Epithelial cell of esophagus (primary cell): ENCODE measurements at regions not wholly inside any gene's neighbourhood (a gene's known extent, or its start where the extent isn't known, plus 50 kb on each side); places are given as distances from the start of the nearest gene placed in this dataset.

ENCODE experiments used
- DNase-seq: peaks from one replicate; pipeline ENCODE4 v3.0.0; 2010; ENCODE audit warnings: low read depth
- H3K4me3 ChIP-seq: 2 replicates; pipeline ENCODE4 v1.5.1; 2011; ENCODE audit warnings: mild to moderate bottlenecking, low read length, control low read depth
- TF ChIP-seq, protein P1 (sequence below): IDR thresholded peaks from 2 replicates; pipeline ENCODE4 v1.5.1; 2011; ENCODE audit warnings: low read depth, mild to moderate bottlenecking, low read length, control low read depth, inconsistent platforms; ENCODE audit not compliant: insufficient read depth; ENCODE audit errors: missing control alignments

DNA sequence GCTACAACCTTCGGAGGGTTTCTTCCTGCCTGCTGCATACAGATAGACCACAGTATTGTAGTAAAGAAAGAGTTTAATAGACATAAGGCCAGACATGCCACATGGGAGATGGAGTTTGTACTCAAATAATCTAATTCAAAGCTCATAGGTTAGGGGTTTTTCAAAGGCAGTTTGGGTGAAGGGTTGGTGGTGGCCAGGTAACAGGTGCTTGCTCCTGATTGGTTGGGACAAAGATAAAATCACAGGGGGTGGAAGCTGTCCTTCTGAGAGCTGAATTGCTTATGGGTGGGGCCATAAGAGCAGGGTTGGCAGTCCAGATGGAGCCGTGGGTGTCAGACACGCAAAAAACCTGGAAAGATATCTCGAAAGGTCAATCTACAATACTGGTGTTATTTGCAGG lies 92.3 kb upstream of the ETV3 start:
- H3K4me3 ChIP-seq = no peak overlapping the region
- DNase-seq = no peak
- TF ChIP-seq, protein P1, sequence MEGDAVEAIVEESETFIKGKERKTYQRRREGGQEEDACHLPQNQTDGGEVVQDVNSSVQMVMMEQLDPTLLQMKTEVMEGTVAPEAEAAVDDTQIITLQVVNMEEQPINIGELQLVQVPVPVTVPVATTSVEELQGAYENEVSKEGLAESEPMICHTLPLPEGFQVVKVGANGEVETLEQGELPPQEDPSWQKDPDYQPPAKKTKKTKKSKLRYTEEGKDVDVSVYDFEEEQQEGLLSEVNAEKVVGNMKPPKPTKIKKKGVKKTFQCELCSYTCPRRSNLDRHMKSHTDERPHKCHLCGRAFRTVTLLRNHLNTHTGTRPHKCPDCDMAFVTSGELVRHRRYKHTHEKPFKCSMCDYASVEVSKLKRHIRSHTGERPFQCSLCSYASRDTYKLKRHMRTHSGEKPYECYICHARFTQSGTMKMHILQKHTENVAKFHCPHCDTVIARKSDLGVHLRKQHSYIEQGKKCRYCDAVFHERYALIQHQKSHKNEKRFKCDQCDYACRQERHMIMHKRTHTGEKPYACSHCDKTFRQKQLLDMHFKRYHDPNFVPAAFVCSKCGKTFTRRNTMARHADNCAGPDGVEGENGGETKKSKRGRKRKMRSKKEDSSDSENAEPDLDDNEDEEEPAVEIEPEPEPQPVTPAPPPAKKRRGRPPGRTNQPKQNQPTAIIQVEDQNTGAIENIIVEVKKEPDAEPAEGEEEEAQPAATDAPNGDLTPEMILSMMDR = no peak

DNA sequence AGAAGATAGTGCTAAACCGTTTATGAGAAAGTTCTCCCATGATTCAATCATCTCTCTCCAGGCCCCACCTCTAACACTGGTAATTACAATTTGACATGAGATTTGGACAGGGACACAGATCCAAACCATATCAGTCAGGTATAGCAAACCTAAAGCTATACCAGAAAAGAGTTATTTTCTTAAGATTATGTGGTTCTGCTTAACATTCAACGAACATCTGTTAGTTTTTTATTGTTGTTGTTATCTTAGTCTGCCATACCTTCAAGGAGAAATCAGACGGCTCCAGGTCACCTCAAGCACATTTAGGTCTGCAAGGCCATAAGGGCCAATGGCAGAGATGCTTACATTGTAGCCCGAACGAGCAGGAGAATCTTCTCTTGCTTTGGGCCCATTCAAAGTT lies 89.5 kb upstream of the ETV3 start:
- H3K4me3 ChIP-seq = no peak overlapping the region
- DNase-seq = no peak
- TF ChIP-seq, protein P1 = no peak

- DNase-seq = no peak
- TF ChIP-seq, protein P1 = no peak
These were observed 88.5 kb upstream of the ETV3 start for GRCh38 chr1:157226739-157227138.

GRCh38 chr1:157219600-157219999 lies 81.4 kb upstream of the ETV3 start:
- no peak for DNase-seq
- H3K4me3 ChIP-seq = no peak overlapping the region
- TF ChIP-seq, protein P1 = no peak

More at GRCh38 chr1:157226739-157227138, 88.5 kb upstream of the ETV3 start:
- H3K4me3 ChIP-seq = no peak overlapping the region

DNA sequence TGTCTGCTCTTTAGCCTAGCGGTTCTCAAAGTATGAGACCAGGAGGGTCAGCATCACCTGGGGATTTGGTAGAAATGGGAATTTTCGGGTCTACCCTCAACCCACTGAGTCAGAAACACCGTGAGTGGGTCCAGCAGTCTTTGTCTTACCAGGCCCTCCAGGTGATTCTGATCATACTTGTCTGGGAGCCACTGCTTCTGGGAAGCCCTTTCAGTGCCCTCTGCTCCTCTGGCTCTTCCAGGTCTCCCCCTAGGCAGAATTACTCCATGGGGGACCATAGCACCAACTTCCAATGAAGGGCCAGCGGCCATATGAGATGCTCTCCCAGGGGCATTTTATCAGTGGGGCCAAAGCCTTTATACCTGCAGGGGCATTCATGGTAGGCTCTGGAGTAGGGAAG lies 81.0 kb upstream of the ETV3 start:
- no peak overlapping the region for H3K4me3 ChIP-seq
- no peak for DNase-seq
- TF ChIP-seq, protein P1 = no peak

- TF ChIP-seq, protein P1 = no peak
- no peak for DNase-seq
These were observed 80.5 kb upstream of the ETV3 start for GRCh38 chr1:157218671-157219070.

DNA sequence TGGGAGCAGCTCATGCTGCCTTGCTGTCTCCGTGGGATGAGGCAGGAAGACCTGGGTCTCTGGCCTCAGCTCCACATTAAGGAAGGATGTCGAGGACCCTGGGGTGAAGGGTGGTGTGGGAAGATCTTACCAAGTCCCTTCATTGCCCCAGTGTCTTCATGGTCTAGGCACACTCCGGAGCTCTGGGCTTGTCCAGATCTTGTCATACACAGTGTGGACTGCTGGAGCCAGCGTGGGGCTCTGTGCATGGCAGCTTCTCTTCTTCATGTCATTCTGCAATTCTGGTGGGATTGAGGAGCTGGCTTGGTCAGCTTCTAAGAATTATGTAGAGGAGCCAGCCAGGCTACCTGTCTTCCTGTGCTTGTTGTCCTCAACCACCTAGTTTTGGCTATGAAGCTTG lies 79.3 kb upstream of the ETV3 start:
- H3K4me3 ChIP-seq = no peak overlapping the region
- DNase-seq = no peak
- TF ChIP-seq, protein P1 = no peak

More at GRCh38 chr1:157218671-157219070, 80.5 kb upstream of the ETV3 start:
- H3K4me3 ChIP-seq = no peak overlapping the region
